ENCODE measurements at regions not wholly inside any gene's neighbourhood (a gene's known extent, or its start where the extent isn't known, plus 50 kb on each side); places are given as distances from the start of the nearest gene placed in this dataset.

GRCh38 chr4:165813606-165814005, 59.4 kb upstream of the TLL1 start:
- no peak for TF ChIP-seq MLX (CRISPR knock-in tag; IDR thresholded peaks at IDR 0.05)
- TF ChIP-seq MAX (CRISPR knock-in tag; IDR thresholded peaks at IDR 0.05), result no peak
- no peak for TF ChIP-seq CDX4 (CRISPR knock-in tag; IDR thresholded peaks at IDR 0.05; ENCODE audit: borderline replicate concordance)
- no peak for TF ChIP-seq CTCF (IDR thresholded peaks at IDR 0.05)
- TF ChIP-seq ATF2 (CRISPR knock-in tag; IDR thresholded peaks at IDR 0.05; ENCODE audit: borderline replicate concordance, low read depth), result no peak
- TF ChIP-seq FOXJ3 (CRISPR knock-in tag; IDR thresholded peaks at IDR 0.05; ENCODE audit: borderline replicate concordance), result no peak
- no peak for TF ChIP-seq ETV6 (CRISPR knock-in tag; IDR thresholded peaks at IDR 0.05)
- no peak for TF ChIP-seq IRF2 (CRISPR knock-in tag; IDR thresholded peaks at IDR 0.05; ENCODE audit: borderline replicate concordance, low read depth)
- TF ChIP-seq MYBL2 (CRISPR knock-in tag; IDR thresholded peaks at IDR 0.05), result no peak
- no peak for TF ChIP-seq SMAD3 (CRISPR knock-in tag; IDR thresholded peaks at IDR 0.05; ENCODE audit: borderline replicate concordance)
- no peak for TF ChIP-seq ZBTB21 (CRISPR knock-in tag; IDR thresholded peaks at IDR 0.05; ENCODE audit: borderline replicate concordance)
- TF ChIP-seq E2F4 (CRISPR knock-in tag; IDR thresholded peaks at IDR 0.05; ENCODE audit: borderline replicate concordance, low read depth), result no peak
- no peak for TF ChIP-seq CBFB (CRISPR knock-in tag; IDR thresholded peaks at IDR 0.05; ENCODE audit: low read depth)
- no peak for TF ChIP-seq KAT7 (CRISPR knock-in tag; IDR thresholded peaks at IDR 0.05; ENCODE audit: borderline replicate concordance)

All from WTC11 (cell line).